Choroid plexus epithelial cell (primary cell): ENCODE measurements at regions not wholly inside any gene's neighbourhood (a gene's known extent, or its start where the extent isn't known, plus 50 kb on each side); places are given as distances from the start of the nearest gene placed in this dataset.
A peak's percentile ranks its signal among the peaks of the same experiment; 100 is the strongest.

Experiments used
- DNase-seq: peaks from one replicate; pipeline ENCODE4 v3.0.0-alpha.2; 2010; ENCODE audit warnings: low read depth
- H3K4me3 ChIP-seq: 2 replicates; pipeline ENCODE4 v1.5.1; 2011; ENCODE audit warnings: low read depth, mild to moderate bottlenecking, control low read depth, low read length, moderate library complexity
- CTCF ChIP-seq: conservative IDR thresholded peaks from 2 replicates; pipeline ENCODE4 v1.5.1; 2011; ENCODE audit warnings: low read depth, mild to moderate bottlenecking, control low read depth, inconsistent platforms, low read length, moderate library complexity

GRCh38 chr13:90867336-90867683 lies 480.2 kb upstream of the MIR17HG start:
- no peak overlapping the region for H3K4me3 ChIP-seq
- peak; percentile 89 for TF ChIP-seq CTCF
- DNase-seq, result peak; percentile 90

- DNase-seq, result peak; percentile 62
- peak; percentile 67 for TF ChIP-seq CTCF
- no peak overlapping the region for H3K4me3 ChIP-seq
Measured at GRCh38 chr13:90868321-90868920, 479.1 kb upstream of the MIR17HG start.

GRCh38 chr13:90869580-90869979 lies 477.9 kb upstream of the MIR17HG start:
- DNase-seq, result no peak
- no peak for TF ChIP-seq CTCF
- no peak overlapping the region for H3K4me3 ChIP-seq

GRCh38 chr13:90872491-90873025 lies 474.9 kb upstream of the MIR17HG start:
- H3K4me3 ChIP-seq, result no peak overlapping the region
- no peak for TF ChIP-seq CTCF
- no peak for DNase-seq

GRCh38 chr13:90880790-90881189 lies 466.7 kb upstream of the MIR17HG start:
- DNase-seq, result no peak
- H3K4me3 ChIP-seq, result no peak overlapping the region
- TF ChIP-seq CTCF, result no peak

GRCh38 chr13:90882551-90882950 lies 464.9 kb upstream of the MIR17HG start:
- DNase-seq, result no peak
- TF ChIP-seq CTCF, result no peak
- no peak overlapping the region for H3K4me3 ChIP-seq

- DNase-seq, result no peak
- no peak for TF ChIP-seq CTCF
Measured at GRCh38 chr13:90883592-90883991, 463.9 kb upstream of the MIR17HG start.

More at GRCh38 chr13:90883592-90883991, 463.9 kb upstream of the MIR17HG start:
- H3K4me3 ChIP-seq, result no peak overlapping the region
